ENCODE measurements at regions not wholly inside any gene's neighbourhood (a gene's known extent, or its start where the extent isn't known, plus 50 kb on each side); places are given as distances from the start of the nearest gene placed in this dataset.
"Not testable (repeated sequence)": the region's sequence is repeated elsewhere in the genome, so short reads cannot be mapped to it uniquely, and the experiment has no call there.

DNA sequence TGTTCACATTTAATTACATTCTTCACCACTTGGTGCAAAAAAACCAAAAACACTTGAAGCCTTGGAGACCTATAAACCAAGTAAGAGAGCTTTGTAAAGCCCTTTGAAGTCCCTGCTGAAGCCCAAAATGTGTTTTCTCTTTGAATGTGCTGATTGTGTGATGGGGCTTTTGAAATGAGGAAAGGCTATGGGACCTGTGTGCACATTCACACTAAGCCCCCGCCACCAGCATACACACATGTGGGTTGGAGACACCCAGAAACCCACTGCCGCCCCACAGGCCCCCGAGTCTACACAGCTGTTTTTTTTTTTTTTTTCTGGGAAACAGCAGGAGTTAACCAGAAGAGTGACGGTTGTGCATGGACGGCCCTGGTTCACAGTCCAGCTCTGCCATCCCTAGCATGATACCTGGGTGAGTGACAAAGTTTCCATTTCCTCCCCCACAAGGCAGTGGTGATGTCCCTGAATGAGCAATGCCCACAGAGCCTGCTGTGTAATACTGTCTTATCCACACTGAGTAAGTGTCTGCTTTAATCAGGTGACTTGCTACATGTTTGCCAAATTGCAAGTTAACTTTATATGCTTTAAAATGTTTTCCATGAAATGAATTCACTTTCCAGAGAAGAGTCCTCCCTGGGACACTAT lies 154.6 kb upstream of the GDF10 start:
- no peak for DNase-seq

DNA sequence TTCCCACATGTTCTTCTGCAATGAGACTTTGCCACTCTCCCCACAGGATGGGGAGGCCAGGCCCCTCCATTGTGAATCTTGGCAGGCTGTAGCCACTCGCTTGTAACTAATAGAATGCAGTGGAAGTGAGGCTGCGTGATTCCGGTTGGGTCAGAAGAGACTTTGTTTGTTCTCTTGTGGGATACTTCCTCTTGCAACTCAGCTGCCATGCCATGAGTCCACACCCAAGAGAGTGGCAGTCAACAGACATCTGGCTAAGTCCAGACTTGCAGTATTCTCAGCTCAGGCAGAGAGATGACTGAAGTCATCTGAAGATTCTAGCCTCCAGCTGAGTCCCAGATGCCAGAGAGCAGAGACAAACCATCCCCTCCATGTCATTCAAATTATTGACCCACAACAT lies 153.4 kb upstream of the GDF10 start:
- no peak for DNase-seq

DNA sequence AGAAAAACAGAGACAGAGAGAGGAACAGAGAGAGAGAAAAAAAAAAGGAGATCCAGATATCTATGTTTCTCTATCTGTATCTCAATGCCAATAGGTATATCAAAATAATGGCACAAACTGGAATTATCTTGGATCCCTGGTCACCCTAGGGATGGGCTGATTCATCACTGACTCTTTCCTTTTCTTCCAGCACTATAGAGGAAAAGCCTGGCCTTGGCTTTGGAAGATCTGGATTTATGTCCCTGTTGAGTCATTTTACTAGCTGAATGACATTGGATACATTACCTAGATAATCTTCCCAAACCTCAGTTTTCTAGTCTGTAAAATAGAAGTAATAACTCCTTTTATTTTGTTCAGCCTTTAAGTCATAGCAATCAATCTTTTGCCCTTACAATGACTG lies 152.8 kb upstream of the GDF10 start:
- DNase-seq: no peak

DNA sequence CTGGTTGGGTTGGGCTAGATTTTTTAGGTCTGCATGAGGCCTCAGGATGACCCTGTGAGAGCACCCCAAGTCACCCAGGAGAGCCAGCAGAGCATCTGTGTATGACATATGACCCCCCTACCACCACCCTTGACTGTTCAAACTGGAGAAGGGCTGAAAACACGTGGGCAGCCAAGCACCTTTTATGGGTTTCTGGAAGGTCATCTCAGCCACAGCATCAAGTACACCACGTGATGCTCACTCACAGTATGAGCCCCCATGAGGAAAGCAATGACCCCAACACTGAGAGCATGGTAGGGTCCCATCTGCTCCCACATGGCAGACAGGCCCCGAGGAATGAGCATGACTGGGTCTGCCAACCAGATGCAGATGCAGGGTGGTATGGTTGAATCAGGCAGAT lies 149.4 kb upstream of the GDF10 start:
- no peak for DNase-seq

DNA sequence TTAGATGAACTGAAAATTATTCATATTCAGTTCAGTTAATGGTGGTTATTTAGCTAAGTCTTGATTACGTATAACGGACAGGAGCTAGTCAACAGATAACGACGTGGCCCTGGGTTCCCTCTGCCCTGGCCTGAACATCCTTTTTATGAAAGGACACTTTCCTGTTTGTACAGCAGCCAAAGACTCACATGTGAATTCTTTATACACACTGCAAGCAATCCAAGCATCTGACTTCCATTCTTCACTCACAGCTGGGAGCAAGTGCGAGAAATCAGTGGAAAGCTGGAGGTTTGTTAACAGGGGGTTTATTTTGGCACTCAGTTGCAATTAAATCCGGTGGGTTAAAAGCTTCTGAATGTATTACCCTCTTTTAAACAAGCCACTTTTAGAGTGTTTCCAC lies 148.1 kb upstream of the GDF10 start:
- DNase-seq: no peak

DNA sequence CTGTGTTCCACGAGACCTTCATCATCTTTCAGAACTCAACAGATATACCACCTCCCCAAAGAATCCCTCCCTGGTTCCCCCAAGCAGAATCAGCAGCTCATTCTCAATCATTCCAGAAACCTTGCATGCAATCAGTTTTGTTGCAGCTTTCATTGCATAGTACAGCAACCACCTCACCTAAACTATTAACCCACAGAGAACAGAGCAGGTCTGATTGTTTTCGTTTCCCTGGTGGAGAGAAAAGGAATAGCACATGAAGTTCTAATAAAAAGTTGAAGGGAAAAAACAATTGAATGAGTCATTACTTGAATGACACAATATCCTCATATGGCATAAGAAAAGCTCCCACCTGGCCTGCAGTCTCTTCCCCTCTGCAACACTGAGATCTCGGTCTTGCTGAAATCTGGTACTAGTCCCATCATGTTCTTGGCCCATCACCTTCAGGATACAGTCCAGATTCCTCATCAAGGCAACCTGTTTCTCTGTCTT lies 147.1 kb upstream of the GDF10 start:
- DNase-seq: no peak

DNA sequence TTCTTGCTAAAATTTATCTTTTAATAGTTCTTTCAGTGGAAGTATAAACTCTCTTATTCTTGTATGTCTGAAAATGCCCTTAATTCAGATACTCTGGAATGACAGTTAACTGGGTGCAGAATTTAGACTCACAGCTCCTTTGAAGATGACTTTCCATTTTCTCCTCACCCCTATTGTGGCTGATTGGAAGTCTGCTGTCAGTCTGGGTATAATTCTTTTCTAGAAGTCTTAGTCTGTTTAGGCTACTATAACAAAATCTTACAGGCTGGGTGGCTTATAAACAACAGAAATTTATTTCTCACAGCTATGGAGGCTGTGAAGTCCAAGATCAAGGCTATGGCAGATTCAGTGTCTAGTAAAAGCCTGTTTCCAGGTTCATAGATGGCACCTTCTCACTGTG lies 145.2 kb upstream of the GDF10 start:
- no peak for DNase-seq

DNA sequence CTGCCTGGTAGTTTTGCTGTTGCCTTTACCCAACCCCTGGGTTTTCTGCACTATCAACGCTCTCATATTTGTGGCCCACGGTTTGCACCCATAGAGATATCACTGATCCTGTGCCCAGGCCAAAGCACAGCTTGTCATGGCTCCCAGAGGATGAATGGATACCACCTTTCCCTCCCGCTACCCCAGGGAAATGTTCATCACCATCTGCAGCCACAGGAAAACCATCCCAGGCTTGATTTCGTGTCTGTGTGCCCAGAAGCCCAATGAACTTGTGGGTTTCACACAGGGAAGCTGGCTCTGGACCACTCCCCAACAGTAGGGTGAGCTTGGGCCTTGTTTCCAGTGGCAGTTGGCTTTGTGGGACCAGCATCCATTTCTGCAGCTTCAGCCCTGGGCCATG lies 143.1 kb upstream of the GDF10 start:
- DNase-seq: no peak

DNA sequence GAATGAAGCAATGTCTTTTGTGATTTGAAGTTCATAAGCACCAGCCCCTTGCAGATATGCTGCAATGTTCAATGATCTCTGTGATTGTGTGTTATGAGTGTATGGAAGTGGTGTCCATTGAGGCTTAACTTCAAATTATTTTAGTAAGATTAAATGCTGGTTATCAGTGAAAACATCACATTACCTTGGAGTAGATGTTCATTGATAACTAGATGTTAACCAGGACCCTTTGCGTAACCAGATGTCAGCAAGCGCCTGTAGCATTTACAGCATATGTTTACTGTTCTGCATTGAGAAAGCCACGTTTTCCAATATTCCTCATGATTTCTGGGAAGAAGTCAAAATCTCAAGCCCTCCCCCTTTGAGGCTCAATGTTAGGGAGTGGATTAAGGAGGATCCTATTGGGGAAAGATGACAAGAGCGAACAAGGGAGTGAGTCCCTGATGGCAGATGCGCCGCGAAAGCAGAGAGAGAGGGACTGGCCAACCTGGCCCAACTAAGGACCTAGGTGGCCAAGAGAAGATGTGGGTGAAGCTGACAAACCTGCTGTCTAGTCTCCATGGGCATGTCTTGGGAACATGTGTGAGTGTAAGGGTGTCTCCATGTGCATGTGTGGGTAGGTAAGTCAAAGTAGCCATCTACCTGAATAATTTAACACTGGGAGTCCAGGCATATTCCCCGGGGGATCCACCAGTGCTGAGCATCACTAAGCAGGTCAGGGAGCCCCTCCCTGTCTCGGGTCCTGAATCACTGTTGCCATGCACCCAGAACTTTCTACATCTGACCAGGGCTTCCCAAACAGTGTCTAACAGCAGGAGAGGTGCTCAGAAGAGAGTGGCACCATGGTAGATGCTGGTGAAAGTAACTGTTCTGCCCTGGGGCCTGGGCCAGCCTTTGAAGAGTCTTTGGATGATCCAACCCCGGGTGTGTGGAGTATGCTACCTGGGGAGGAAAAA lies 141.6 kb upstream of the GDF10 start:
- DNase-seq: no peak

DNA sequence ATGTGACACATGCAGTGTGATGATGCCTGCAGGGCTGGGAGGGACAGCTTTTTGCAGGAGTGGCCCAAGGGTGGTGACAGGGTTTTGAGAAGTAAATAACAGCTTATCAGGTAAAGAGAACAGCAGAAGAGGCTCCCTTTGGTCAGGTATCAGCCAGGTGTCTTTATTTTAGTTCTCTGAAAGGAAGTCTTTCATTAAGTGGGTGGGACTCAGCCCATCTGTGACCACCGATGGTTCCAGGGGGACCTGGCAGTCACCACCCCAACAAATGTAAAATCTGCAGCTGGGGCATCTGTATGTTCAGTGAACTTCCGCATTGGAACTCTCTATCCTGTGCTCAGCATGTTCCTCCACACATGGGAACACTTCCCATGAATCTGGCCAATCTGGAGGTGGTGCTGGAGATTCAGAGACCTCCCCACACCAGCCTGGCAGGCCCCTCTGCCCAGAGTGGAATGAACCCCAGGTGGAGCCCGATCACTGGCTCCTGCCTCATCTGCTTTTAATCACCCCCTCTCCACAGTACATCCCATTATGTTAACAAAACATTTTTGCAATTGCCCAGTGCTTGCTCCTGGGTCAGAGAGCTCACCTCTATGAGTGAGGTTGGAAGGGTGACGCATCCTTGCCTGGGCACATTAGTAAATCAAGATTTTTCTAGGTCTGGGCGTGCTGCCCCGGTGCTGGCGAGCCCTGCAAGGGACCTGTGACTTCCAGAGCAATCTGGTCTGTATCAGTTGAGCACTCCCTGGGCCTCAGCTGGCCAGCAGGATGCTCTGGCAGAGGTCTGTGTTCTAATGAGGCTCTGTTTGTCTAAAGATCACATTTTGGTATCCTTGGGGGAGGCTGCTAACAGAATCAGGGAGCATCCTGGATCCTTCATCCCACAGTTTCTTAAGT lies 140.4 kb upstream of the GDF10 start:
- no peak for DNase-seq

DNA sequence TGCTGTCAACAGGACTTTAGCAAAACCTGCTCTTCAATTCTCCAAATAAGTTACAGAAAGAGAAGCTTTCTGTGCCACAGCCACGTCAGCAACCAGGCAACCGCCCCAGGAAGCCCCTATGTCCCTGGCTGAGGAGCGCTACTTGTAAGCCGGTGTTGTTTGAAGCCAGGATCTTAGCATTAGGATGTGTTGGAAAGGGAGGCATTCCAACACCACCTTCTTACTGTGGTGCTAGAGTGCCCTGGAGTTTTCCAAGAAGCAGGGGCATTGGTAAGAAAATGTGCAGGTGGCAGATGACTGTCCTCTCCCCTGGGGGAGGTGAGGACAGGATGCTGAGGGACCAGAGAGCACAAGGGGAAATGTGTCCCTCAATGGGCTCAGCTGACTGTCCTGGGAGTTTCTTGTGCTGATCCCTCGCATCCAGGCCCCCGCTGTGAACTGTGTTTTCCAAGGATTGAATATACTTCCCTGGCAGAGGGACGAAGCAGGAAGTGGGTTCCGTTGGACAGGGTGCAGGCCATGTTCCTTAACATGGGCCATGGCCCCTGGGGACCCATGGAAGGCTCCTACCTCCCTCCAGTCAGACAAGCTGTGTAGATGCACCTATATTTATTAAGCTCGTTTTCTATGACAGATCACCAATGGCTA lies 139.6 kb upstream of the GDF10 start:
- no peak for DNase-seq

DNA sequence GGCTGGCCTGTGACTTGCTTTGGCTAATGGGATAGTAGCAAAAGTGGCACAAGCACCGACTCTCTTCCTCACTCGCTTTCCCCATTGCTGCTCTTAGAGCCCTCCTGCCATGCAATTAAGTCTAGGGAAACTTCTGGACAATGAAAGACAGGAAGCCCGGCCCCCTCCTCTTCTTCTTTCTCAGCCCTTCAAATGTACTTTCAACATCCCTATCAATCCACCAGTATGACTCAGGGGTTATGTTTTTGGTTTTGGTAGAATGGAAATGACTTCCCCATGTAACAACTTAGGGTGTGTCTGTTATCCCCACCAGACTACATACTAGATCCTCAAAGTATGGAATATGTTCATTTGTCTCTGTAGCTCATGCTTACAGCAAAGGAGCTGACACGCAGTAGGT lies 139.0 kb upstream of the GDF10 start:
- DNase-seq: no peak

DNA sequence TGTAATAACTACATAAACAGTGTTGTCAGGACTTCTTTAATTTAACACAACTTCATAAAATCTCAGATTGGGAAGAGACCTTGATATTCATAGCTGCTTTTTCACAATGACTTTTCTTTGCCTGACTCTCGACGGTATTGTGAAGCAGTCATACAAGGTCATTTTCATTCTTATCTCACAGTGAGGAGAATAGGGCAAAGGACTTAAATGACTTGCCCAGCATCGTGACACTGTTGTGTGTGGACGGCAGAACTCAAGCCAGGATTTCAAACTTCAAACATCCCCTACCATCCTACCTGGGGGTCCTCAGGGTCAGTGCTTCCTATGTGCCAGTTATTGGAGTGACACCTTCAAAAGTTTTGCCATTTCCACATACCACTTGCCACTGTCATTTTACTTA lies 138.5 kb upstream of the GDF10 start:
- no peak for DNase-seq

DNA sequence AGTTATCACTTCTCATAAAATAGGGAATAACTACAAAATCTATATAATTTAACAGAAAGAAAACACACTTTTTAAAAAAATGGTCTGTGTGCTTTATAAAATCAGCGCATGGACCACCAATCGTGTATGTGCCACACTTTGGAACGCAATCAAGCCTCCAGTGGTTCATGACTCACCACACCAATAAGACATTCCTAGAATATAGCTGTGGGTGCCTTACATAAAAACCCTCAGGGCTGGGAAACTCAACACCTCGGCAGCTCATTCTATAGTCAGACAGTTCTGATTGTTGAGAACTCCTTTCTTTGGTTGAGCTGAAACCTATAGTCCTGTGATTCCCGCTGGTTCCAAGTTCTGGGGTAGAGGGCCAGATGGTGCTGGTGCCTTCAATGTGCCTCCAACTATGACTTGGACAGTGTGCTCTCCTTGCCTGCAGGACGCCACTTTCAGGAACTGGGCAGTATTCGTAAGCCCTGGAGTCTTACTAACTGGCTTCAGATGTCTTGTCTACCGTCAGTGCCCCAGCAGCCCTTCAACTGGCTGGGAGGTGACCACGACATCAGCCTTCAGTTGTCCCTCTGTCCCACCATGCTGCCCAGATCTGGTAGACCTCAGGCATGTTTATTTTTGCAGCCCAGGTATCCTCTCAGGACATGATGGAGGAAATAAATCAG lies 135.7 kb upstream of the GDF10 start:
- no peak for DNase-seq

DNA sequence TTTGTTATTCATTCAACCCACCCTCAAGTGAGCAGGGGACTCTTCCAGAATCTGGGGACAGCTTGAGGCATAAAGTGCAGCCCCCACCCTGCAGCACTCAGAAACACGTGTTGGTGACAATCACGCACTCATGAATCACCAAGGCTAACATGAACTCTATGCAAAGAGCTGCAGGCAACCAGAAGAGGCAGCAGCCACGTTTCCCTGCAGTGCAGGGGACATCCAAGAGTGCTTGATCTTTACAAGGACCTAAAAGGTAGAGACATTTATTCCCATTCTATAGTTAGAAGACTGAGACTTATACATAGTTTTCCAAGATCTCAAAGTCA lies 135.2 kb upstream of the GDF10 start:
- no peak for DNase-seq

DNA sequence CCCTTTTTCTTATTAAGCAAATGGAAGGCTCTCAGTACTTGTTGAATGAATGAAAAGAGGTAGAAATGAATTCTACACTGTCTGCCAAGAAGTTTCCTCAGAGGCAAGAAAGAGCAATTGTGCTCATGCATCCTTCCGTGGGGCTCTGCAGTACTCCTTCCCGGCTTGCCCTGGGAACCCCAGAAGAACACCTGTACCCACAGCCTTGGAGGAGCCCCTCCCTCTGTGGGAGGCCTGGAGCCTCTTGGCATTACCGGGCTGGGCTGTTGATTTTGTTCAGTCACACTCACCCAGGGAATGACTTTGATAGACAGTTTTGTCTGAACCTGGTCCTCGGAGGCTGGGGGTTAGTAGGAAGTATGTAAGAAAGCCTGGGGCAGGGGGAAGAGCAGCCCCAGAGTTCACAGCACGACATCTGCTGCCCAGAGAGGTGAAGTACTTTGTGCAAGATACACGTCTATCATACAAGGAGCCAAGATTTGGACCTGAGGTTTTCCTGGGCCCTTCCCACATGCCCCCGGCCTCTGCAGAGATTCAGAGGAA lies 134.8 kb upstream of the GDF10 start:
- DNase-seq: no peak

DNA sequence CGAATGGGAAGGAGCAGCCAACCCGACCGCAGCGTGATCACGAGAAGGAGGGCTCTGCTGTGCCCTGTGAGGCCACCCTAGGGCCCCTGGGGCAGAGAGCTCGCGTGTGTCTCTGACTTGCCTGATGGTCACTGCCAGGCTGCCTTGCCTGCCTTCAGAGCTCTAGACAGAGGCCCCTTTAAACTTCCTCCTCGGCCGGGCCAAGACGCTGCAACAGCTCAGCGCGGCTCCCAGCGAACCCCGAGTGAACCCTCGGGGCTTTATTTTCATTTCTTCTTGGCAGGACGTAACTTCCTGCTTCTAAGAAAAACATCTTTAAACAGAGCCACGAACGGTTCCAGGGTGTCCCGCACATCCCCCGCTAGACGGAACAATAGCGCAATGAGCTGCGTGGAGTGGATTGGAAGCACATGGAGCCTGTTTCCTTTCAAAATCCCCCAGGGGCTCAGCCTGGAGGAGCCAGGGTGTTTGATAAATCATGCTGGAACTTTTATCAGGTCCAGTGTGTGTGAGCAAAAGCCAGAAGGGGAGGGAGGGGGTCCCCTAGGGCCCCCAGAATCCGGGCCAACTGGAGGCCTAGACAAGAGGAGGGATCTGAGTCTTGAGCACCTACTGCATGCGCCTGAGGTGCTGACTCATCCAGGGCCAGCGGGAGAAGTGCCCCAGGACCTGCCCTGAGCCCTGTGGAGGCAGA lies 134.1 kb upstream of the GDF10 start:
- no peak for DNase-seq

DNA sequence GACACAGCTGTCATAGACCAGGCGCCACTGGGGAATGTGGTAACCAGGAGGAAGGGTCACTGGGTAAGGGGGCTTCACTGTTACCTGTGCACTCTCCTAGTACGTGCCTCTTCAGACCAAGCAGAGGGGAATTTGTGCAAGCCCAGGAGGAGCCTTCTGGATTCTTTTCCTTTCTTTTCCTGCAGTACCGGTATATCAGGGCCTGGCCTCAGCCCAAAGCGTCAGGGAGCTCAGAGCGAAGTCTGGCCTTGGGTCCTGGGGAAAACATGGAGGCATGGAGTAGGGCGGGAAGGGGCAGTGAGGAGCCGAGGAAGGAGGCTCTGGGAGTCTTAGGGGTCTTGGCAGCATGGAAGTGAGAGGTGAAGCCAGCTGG lies 133.6 kb upstream of the GDF10 start:
- DNase-seq: no peak

DNA sequence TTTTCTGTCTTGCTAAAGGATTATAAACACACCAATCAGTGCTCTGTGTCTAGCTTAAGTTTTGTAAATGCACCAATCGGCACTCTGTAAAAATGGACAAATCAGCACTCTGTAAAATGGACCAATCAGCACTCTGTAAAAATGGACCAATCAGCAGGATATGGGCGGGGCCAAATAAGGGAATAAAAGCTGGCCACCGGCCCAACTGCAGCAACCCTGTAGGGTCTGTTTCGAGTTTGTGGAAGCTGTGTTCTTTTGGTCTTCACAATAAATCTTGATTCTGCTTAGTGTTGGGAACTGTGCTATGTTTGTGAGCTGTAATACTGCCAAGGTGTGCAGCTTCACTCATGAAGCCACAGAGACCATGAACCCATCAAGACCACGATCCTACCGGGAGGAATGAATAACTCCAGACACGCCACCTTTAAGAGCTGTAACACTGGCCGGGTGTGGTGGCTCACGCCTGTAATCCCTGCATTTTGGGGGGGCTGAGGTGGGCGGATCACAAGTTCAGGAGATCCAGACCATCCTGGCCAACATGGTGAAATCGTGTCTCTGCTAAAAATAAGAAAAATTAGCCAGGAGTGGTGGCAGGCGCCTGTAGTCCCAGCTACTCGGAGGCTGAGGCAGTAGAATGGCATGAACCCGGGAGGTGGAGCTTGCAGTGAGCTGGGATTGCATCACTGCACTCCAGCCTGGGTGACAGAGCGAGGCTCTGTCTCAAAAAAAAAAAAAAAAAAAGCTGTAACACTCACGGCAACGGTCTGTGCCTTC lies 133.0 kb upstream of the GDF10 start:
- not testable (repeated sequence) for DNase-seq

DNA sequence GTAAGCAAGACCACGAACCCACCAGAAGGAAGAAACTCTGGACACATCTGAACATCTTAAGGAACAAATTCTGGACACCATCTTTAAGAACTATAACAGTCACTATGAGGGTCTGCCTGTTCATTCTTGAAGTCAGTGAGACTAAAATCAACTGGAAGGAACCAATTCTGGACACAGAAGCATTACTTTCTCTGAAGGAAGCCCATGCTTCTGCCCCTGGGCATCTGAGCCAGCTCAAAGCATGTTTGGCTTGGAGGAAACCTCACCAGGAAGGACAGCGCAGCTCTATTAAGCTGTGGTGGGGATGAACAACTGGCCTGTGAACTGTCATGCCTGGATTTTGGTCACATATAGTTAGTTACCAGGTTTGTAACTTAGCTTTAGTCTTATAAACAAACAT lies 132.4 kb upstream of the GDF10 start:
- DNase-seq: no peak

DNA sequence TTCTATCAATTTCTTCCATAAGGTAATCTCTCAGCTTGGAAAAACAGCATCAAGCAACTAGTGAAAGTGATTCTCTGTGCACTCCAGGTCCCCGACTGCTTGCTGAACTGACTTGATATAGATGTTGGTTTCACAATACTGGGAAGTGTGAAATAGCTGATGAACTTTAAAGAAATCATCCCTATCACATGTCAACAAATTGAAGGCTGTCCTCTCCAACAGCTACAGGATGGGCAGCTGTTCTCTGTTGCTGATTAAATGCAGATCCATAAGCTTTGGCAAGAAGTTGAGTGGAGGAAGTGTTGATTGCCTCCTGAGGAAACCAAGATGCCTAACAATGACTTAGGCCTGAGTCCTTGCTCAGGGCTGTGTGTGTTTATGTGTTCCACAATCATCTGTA lies 130.4 kb upstream of the GDF10 start:
- no peak for DNase-seq
